D721Med (cell line): ENCODE measurements at regions not wholly inside any gene's neighbourhood (a gene's known extent, or its start where the extent isn't known, plus 50 kb on each side); places are given as distances from the start of the nearest gene placed in this dataset.
A peak's percentile ranks its signal among the peaks of the same experiment; 100 is the strongest.

ENCODE experiments used
- DNase-seq: peaks from one replicate; pipeline ENCODE4 v3.0.0; 2011; ENCODE audit warnings: low spot score; ENCODE audit not compliant: insufficient read length
- FAIRE-seq: peaks from 2 replicates; lab custom pipeline; 2011; peaks lifted over from hg19 to GRCh38; lab: Jason Lieb, UNC
- CTCF ChIP-seq: IDR thresholded peaks from 2 replicates; pipeline ENCODE4 v1.5.1; 2012; ENCODE audit warnings: mild to moderate bottlenecking, control low read depth; ENCODE audit not compliant: insufficient read depth; ENCODE audit errors: missing control alignments

GRCh38 chr4:8940792-8941491 lies 69.3 kb upstream of the HMX1 start:
- FAIRE-seq: no peak

GRCh38 chr4:8939840-8940742 lies 68.5 kb upstream of the HMX1 start:
- DNase-seq (no peak), FAIRE-seq (no peak)
- TF ChIP-seq CTCF: no peak

More at GRCh38 chr4:8940792-8941491, 69.3 kb upstream of the HMX1 start:
- TF ChIP-seq CTCF: peak; percentile 39
- DNase-seq: no peak

- FAIRE-seq: no peak
- no peak for TF ChIP-seq CTCF
These were observed 67.7 kb upstream of the HMX1 start for GRCh38 chr4:8939160-8939839.

GRCh38 chr4:8938623-8939022 lies 67.0 kb upstream of the HMX1 start:
- TF ChIP-seq CTCF: no peak
- DNase-seq (no peak), FAIRE-seq (no peak)

More at GRCh38 chr4:8939160-8939839, 67.7 kb upstream of the HMX1 start:
- no peak for DNase-seq

GRCh38 chr4:8938137-8938536 lies 66.5 kb upstream of the HMX1 start:
- TF ChIP-seq CTCF: no peak
- no peak for DNase-seq
- no peak for FAIRE-seq

GRCh38 chr4:8932884-8933283 lies 61.2 kb upstream of the HMX1 start:
- no peak for TF ChIP-seq CTCF
- FAIRE-seq: no peak
- no peak for DNase-seq
